SK-N-SH treated with all-trans-retinoic acid at 6 μM for 48 hours (cell line): ENCODE measurements at regions not wholly inside any gene's neighbourhood (a gene's known extent, or its start where the extent isn't known, plus 50 kb on each side); places are given as distances from the start of the nearest gene placed in this dataset.

ENCODE experiments used
- ARNTL ChIP-seq: fragments of 450-650 bp; formaldehyde crosslinking; IDR thresholded peaks from 2 replicates; pipeline ENCODE4 v1.5.0; 2020; ENCODE audit warnings: low read depth, mild to moderate bottlenecking, moderate library complexity, borderline replicate concordance
- CSDC2 ChIP-seq: fragments of 250-450 bp; sonication (Bioruptor Pico); IDR thresholded peaks from 2 replicates; pipeline ENCODE4 v1.5.0; 2020; ENCODE audit warnings: mild to moderate bottlenecking, moderate library complexity
- GLIS3 ChIP-seq: fragments of 250-450 bp; sonication (Bioruptor Pico); IDR thresholded peaks from 2 replicates; pipeline ENCODE4 v1.5.0; 2020; ENCODE audit warnings: mild to moderate bottlenecking, moderate library complexity
- RARB ChIP-seq: fragments of 250-450 bp; sonication (Bioruptor Pico); IDR thresholded peaks from 2 replicates; pipeline ENCODE4 v1.8.0; 2021; ENCODE audit warnings: mild to moderate bottlenecking, moderate library complexity
- TF ChIP-seq, protein P1 (sequence below): fragments of 250-450 bp; sonication (Bioruptor Pico); IDR thresholded peaks from 2 replicates; pipeline ENCODE4 v1.5.1; 2021; ENCODE audit warnings: mild to moderate bottlenecking, moderate library complexity
- TF ChIP-seq, protein P2 (sequence below): fragments of 250-450 bp; sonication (Bioruptor Pico); IDR thresholded peaks from 2 replicates; pipeline ENCODE4 v1.8.0; 2020; ENCODE audit warnings: mild to moderate bottlenecking, moderate library complexity, borderline replicate concordance

DNA sequence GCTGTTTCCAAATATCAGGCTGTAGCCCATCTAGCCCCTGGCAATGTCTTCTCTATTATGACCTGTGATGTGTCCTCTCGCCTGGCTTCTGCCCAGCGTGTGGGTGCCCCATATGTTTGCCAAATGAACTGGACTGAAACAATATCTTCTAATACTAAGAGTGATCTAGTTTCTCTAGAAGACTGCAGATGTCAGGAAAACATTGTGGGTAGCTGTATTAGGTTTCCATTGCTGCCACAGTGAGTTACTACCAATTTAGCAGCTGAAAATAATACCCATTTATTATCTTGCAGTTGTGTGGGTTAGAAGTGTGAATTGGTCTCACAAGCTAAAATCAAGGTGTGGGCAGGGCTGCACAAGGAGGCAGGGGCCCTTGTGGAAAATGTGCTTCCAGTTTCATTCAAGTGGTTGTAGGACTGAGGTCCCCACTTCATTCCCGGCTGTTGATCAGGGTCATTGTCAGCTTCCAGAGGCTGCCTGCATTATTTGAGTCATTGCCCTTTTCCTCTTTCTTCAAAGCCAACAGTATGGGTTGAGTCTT, 202.8 kb upstream of the BMPER start:
- TF ChIP-seq CSDC2 (CRISPR knock-in tag) (no peak), GLIS3 (no peak), ARNTL (no peak), RARB (CRISPR knock-in tag) (no peak)
- TF ChIP-seq, protein P1, sequence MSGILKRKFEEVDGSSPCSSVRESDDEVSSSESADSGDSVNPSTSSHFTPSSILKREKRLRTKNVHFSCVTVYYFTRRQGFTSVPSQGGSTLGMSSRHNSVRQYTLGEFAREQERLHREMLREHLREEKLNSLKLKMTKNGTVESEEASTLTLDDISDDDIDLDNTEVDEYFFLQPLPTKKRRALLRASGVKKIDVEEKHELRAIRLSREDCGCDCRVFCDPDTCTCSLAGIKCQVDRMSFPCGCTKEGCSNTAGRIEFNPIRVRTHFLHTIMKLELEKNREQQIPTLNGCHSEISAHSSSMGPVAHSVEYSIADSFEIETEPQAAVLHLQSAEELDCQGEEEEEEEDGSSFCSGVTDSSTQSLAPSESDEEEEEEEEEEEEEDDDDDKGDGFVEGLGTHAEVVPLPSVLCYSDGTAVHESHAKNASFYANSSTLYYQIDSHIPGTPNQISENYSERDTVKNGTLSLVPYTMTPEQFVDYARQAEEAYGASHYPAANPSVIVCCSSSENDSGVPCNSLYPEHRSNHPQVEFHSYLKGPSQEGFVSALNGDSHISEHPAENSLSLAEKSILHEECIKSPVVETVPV: no peak
- TF ChIP-seq, protein P2, sequence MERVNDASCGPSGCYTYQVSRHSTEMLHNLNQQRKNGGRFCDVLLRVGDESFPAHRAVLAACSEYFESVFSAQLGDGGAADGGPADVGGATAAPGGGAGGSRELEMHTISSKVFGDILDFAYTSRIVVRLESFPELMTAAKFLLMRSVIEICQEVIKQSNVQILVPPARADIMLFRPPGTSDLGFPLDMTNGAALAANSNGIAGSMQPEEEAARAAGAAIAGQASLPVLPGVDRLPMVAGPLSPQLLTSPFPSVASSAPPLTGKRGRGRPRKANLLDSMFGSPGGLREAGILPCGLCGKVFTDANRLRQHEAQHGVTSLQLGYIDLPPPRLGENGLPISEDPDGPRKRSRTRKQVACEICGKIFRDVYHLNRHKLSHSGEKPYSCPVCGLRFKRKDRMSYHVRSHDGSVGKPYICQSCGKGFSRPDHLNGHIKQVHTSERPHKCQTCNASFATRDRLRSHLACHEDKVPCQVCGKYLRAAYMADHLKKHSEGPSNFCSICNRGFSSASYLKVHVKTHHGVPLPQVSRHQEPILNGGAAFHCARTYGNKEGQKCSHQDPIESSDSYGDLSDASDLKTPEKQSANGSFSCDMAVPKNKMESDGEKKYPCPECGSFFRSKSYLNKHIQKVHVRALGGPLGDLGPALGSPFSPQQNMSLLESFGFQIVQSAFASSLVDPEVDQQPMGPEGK: no peak
